RWPE2 (cell line): ENCODE measurements at regions not wholly inside any gene's neighbourhood (a gene's known extent, or its start where the extent isn't known, plus 50 kb on each side); places are given as distances from the start of the nearest gene placed in this dataset.
A peak's percentile ranks its signal among the peaks of the same experiment; 100 is the strongest.
"Not testable (repeated sequence)": the region's sequence is repeated elsewhere in the genome, so short reads cannot be mapped to it uniquely, and the experiment has no call there.

ENCODE experiments used
- ATAC-seq: fragments of 200-7000 bp; cut with Tn5 transposase; 3 replicates; pipeline ENCODE4 v1.9.1; 2021; ENCODE audit warnings: low read depth
- DNase-seq: peaks from one replicate; pipeline ENCODE4 v3.0.0-alpha.2; 2020; ENCODE audit warnings: low spot score
- H3K27ac ChIP-seq: fragments of 450-650 bp; 2 replicates; pipeline ENCODE4 v1.5.1; 2017; ENCODE audit warnings: mild to moderate bottlenecking; ENCODE audit not compliant: poor library complexity, severe bottlenecking
- H3K27me3 ChIP-seq: fragments of 250-450 bp; sonication (Bioruptor Pico); 2 replicates; pipeline ENCODE4 v1.5.1; 2021; ENCODE audit warnings: mild to moderate bottlenecking, moderate library complexity; ENCODE audit not compliant: insufficient read depth, poor library complexity, severe bottlenecking
- H3K36me3 ChIP-seq: fragments of 250-450 bp; sonication (Bioruptor Pico); 2 replicates; pipeline ENCODE4 v1.5.1; 2020; ENCODE audit warnings: low read depth, mild to moderate bottlenecking, moderate library complexity
- H3K4me1 ChIP-seq: fragments of 250-450 bp; sonication (Bioruptor Pico); 2 replicates; pipeline ENCODE4 v1.5.1; 2021; ENCODE audit warnings: mild to moderate bottlenecking, moderate library complexity; ENCODE audit not compliant: insufficient read depth, poor library complexity, severe bottlenecking
- H3K4me3 ChIP-seq: fragments of 250-450 bp; sonication (Bioruptor Pico); 2 replicates; pipeline ENCODE4 v1.5.1; 2021; ENCODE audit warnings: mild to moderate bottlenecking, moderate library complexity; ENCODE audit not compliant: severe bottlenecking
- H3K9me3 ChIP-seq: fragments of 250-450 bp; sonication (Bioruptor Pico); 2 replicates; pipeline ENCODE4 v1.5.1; 2021; ENCODE audit warnings: mild to moderate bottlenecking, moderate library complexity; ENCODE audit not compliant: severe bottlenecking
- CTCF ChIP-seq: fragments of 450-650 bp; IDR thresholded peaks from one replicate; pipeline ENCODE4 v1.5.1; 2017; ENCODE audit warnings: mild to moderate bottlenecking, moderate library complexity; ENCODE audit not compliant: poor library complexity, severe bottlenecking

DNA sequence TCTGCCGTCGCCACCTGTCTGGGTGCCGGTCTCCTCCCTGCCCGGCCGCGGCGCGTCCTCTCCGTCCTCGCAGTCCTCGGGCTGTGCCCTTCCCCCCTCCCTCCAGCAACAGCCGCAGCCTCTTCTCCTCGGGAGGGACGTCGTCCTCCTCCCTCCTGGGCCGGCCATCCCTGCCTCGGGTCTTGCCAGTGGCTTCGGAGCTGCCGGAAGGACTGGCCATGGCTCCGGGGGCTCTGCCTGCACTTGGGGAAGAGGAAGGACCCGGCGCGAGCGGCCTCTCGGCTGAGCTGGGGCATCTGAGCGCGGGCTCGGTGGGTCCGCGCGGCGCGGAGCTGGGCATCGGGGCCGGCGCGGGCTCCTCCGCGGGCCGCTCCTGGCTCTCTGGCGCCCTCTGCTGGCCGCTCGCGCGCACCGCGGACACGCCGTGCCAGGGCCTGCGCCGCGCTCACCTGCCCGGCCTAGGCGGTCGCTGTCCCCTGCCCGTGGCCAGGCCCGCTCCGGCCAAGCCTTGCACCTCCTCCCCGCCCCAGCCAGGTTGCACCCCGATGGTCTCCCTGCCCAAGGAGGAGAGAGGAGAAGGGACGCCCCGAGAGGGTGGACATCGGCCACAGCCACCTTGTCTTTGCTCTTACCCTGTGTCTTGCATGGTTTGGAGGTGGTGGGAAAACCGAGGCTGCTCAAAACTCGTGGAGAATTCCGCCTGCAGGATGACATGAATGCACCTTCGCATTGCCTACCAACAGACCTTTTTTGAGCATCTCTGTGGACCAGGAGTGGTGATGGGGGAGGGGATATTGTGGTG lies 83.9 kb upstream of the FRG2C start:
- TF ChIP-seq CTCF: peak; percentile 83
- not testable (repeated sequence) for H3K27ac ChIP-seq, H3K9me3 ChIP-seq, H3K36me3 ChIP-seq, DNase-seq, H3K4me1 ChIP-seq, H3K27me3 ChIP-seq
- H3K4me3 ChIP-seq: peak overlapping the region; percentile 20
- ATAC-seq: peak; percentile 75

DNA sequence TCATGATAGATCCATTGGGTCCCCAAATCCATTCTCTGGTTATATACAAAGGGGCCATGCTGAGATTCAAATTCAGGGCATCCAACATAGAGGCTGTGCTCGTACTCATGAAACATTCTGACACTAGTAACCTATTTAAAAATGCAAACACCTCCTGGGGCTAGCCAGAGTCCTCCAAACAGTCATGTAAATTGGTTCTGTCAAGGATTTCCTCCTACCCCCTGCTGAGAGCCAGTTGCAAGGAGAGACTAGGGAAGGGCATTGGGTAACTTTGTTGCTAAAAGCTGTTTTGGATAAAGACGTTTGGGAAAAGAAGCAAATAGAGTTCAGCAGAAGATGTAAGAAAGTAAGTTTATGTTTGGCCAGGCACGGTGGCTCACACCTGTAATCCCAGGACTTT lies 81.6 kb upstream of the FRG2C start:
- not testable (repeated sequence) for H3K9me3 ChIP-seq, H3K36me3 ChIP-seq, H3K27ac ChIP-seq, H3K4me1 ChIP-seq, H3K4me3 ChIP-seq, ATAC-seq, H3K27me3 ChIP-seq, DNase-seq

DNA sequence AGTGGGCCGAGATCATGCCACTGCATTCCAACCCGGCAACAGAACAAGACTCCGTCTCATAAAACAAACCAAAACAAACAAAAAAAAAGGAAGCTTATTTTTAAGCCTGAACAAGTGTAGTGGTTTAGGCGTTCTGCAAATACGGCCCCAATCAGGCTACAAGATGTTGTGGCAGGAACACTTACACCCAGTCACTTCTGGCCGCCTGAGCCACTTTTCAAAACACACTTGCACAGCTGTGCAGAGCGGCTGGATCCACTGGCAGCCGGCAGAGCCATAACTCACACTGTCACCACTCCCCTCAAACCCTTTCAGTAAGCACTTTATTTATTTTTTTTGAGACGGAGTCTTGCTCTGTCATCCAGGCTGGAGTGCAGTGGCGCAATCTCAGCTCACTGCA lies 81.0 kb upstream of the FRG2C start:
- not testable (repeated sequence) for H3K4me1 ChIP-seq, H3K27ac ChIP-seq, H3K27me3 ChIP-seq, H3K36me3 ChIP-seq, H3K4me3 ChIP-seq, H3K9me3 ChIP-seq, DNase-seq, ATAC-seq

GRCh38 chr3:75587695-75588094 lies 76.4 kb upstream of the FRG2C start:
- H3K9me3 ChIP-seq, H3K27ac ChIP-seq, DNase-seq, H3K4me3 ChIP-seq, H3K27me3 ChIP-seq, H3K4me1 ChIP-seq, ATAC-seq, H3K36me3 ChIP-seq: not testable (repeated sequence)

DNA sequence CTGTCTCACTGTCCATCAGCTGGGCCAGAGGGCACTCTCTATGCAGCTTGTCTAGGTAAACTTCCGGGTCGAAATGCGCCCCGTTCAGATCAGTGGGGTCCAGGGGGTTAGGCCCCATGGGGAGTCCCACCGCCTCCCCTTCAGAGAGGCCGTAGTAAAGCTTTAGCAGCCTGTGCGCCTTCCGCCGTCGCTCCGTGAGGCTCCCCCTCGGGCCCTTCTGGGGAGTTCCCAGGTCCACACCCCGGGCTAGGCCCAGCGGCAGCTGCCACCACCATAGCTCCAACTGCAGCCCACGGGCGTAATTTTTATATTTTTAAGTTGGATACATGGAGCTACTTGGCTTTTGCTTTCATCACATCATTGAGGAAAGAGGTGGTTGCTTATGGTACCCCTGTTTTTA lies 73.7 kb upstream of the FRG2C start:
- not testable (repeated sequence) for ATAC-seq, H3K27ac ChIP-seq, H3K36me3 ChIP-seq, H3K27me3 ChIP-seq, H3K4me3 ChIP-seq, H3K9me3 ChIP-seq, H3K4me1 ChIP-seq, DNase-seq

DNA sequence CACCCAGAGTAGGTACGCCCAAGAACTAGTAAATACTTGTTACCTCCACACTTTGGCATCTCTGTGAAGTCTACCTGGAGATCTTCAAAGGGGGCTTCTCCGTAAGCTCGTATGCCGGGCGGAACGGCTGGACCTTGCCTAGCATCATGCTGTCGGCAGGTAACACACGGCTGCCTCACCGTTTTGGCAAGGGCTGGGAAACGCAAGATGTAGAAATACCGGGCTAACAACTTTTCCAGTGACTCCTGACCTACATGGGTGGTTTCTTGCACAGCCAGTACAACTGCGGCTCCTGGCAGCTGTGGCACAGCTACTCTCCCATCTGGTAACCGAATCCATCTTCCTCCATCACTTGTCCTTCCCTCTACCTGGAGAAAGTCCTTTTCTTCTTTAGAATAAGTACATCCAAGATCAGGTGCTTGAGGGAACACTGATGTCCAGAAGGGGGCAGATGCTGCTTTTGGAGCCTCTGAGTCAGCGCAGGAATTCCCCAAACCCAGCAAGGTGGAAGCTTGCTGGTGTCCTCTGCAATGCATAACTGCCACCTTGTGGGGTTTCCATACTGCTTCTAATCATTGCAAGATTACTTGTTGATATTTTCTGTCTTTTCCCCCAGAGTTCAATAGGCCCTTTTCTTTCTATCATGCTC lies 59.7 kb upstream of the FRG2C start:
- peak; percentile 5 for TF ChIP-seq CTCF
- H3K27me3 ChIP-seq, H3K9me3 ChIP-seq, H3K4me1 ChIP-seq, H3K27ac ChIP-seq, ATAC-seq, DNase-seq, H3K4me3 ChIP-seq, H3K36me3 ChIP-seq: not testable (repeated sequence)

DNA sequence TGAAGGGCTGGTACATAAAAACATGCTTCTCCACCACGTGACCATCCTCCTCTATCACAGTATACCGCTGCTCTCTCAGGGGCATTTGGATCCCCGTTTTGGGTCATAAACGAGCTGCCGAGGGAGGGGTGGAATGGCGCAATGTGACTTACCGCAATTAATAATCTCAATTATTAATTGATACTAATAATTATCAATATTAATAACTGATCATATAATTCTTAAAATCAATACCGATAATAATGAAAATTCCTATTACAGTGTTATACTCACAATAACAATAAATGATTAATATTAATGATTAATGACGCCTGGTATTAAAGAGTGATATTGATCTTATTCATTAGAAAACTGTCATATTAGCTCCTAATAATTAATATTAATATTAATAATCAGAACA lies 56.1 kb upstream of the FRG2C start:
- not testable (repeated sequence) for H3K27ac ChIP-seq, H3K27me3 ChIP-seq, H3K4me3 ChIP-seq, ATAC-seq, H3K36me3 ChIP-seq, DNase-seq, H3K9me3 ChIP-seq, H3K4me1 ChIP-seq

GRCh38 chr3:75609598-75609997 lies 54.5 kb upstream of the FRG2C start:
- not testable (repeated sequence) for H3K27ac ChIP-seq, DNase-seq, H3K4me1 ChIP-seq, ATAC-seq, H3K9me3 ChIP-seq, H3K4me3 ChIP-seq, H3K27me3 ChIP-seq, H3K36me3 ChIP-seq
